HG03378 (cell line): ENCODE measurements at regions not wholly inside any gene's neighbourhood (a gene's known extent, or its start where the extent isn't known, plus 50 kb on each side); places are given as distances from the start of the nearest gene placed in this dataset.
"Not testable (repeated sequence)": the region's sequence is repeated elsewhere in the genome, so short reads cannot be mapped to it uniquely, and the experiment has no call there.

Experiments used
- ATAC-seq: cut with Tn5 transposase; IDR thresholded peaks from one replicate; pipeline ENCODE4 v1.9.1; 2021; ENCODE audit warnings: mild to moderate bottlenecking, moderate library complexity; ENCODE audit not compliant: unreplicated experiment

DNA sequence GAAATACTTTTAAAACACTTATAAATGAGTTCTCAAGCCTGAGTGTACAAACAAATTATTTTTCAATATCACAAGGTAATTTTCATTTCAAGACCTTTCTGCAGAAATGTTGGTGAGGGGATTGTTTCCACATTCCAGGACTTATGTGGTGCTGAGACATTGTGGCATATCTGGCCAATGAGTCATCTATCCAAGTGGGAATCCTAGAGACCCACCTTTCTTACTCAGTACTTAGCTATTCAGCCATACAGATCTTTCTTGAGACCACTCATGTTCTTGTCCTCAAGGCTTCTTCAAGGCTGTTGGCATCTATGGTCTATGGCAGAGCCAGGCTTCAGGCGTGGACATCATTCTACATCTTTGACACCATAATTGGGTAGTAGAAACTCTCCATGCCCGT, 225.4 kb downstream of the DKK1 start:
- ATAC-seq: no peak

GRCh38 chr10:52540479-52540984, 226.5 kb downstream of the DKK1 start:
- no peak for ATAC-seq

- ATAC-seq: no peak
Observed at GRCh38 chr10:52541006-52541473, 227.0 kb downstream of the DKK1 start.

GRCh38 chr10:52542906-52543305, 228.8 kb downstream of the DKK1 start:
- no peak for ATAC-seq

DNA sequence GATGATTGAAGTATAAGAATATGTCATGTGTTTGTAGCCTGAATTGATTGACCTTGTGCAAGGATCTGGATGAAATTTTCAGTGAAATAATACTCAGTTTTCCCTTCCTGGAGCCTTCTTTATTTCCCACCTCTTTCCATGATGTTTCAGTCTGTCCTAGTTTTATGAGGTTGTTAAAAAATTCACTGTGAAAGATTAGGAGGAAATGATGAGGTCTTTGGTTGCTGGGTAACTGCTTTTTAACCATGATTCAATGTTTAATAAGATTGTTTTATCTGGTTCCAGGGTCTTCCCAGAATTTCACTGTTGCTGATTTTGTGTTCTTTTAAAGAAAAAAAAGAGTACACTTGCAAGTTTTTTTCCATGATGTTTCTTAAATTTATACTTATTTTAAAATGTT, 221.5 kb downstream of the MBL2 start:
- ATAC-seq: no peak

DNA sequence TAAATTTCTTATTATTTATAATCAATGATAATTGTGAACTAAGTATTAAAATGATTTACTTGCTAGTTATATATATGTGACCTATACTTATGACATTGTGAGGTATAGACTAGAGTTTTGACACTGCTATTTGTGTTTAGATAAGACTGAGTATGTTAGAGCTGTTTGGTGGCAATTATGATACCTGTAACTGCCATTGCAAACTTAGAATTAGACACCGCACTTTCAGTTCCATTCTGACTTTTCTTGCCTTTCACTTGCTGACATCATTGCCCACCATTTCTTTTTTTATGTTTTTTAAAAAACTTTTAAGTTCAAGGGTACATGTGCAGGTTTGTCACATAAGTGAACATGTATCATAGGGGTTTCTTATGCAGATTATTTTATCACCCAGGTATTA, 214.5 kb downstream of the MBL2 start:
- peak; percentile 77 for ATAC-seq

DNA sequence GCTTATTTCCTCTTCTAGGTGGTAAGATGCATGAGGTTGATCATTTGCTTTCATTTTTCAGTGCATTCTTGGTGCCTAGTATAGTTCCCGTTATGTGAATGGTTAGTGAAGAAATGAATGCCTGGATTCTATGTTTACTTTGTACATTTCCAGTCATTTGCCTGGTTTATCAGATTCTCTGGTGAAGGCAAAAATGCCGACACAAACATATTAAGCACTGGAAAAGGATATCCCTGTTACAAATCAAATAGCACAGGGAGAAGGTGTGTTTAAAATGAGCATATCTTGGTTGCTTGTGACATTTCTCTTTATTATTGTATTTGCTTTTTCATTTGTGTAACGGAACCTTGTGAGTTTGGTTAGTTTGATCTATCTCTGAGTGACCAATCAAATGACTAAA, 211.3 kb downstream of the MBL2 start:
- ATAC-seq: no peak

GRCh38 chr10:52563360-52563759, 209.2 kb downstream of the MBL2 start:
- no peak for ATAC-seq

- no peak for ATAC-seq
Observed at GRCh38 chr10:52566471-52567246, 205.9 kb downstream of the MBL2 start.

- ATAC-seq: no peak
Observed at GRCh38 chr10:52567247-52567580, 205.4 kb downstream of the MBL2 start.

DNA sequence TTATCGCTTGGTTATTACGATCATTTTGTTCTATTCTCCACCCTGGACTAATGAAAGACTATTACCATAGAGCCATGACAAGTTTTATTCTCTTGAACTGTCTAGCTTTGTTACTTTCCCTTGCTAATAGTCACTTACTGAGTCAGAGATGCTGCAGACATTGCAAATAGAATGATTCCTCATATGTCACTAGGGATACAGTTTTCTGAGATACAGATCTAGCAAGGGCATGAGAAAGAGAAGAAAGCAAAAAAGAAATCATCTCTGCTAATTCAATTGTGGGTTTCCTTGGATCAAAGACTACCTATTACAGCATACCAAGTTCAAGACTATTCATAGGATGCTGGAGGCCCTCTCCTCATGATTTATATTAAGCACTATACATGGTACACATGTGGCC, 204.3 kb downstream of the MBL2 start:
- no peak for ATAC-seq

DNA sequence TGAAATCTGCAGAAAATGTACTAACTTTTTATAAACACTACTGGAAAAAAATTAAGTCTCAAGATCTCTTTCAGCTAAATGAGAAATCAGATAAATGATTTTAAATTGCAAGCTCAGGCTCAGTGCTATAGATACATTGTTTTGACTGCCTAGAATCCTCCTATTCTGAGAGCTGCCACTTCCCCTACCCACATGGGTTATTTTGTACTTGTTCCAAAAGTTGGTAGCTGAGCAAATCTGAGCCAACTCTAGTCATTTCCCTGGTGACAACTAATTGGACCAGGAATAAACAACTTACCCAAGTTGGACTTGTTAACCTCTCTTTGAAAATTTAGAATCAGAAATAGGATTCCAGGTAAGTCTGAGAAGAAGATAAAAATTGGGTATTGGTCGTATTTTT, 202.1 kb downstream of the MBL2 start:
- ATAC-seq: no peak

GRCh38 chr10:52571018-52571417, 201.6 kb downstream of the MBL2 start:
- ATAC-seq: no peak

GRCh38 chr10:52571516-52572182, 200.9 kb downstream of the MBL2 start:
- ATAC-seq: no peak

GRCh38 chr10:52573347-52573746, 199.2 kb downstream of the MBL2 start:
- ATAC-seq: no peak

DNA sequence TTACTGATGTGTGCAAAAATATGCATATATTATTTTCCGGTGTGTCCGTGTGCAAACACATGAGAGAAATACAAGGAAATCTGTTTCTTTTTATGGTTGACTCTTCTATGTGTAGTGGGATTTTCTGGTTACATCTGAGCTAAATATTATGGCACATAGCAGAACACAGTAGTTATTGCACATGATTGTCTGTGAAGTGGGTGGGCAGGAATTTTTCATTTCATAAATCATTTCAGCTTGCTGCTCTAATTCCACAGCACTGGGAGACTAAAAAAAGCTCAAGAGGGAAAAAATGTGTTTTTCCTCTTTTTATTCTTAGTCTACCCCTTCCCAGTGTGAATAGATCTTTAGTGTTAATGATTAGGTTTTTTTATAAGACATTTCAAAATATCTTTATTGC, 197.9 kb downstream of the MBL2 start:
- ATAC-seq: no peak

- no peak for ATAC-seq
Observed at GRCh38 chr10:52577047-52577446, 195.5 kb downstream of the MBL2 start.

DNA sequence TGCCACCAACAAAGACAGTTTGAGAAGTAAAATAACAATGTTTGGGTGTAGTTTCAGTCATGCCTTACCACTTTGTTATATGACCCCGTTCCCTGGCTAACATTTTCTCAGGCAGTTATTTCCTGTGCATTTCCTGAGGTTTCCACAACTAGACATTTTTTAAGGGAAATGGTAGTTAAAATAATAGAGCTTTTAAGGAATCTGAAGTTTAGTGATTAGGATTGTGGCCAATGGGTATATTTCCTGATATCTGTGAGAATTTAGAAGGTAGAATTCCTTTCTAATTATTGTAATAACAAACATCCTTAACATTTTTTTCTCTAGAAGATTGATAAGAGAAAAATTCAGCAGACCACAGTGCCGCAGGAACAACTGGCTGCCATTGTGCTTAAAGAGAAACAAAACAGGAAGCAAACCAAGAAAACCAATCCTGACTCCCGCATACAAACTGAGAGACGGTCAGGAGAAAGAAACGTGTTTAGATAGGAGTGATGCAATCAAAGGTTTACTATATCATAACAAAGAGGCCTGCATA, 193.6 kb downstream of the MBL2 start:
- ATAC-seq: no peak

- ATAC-seq: not testable (repeated sequence)
Observed at GRCh38 chr10:52581636-52582035, 190.9 kb downstream of the MBL2 start.

GRCh38 chr10:52583336-52583735, 189.2 kb downstream of the MBL2 start:
- ATAC-seq: no peak

DNA sequence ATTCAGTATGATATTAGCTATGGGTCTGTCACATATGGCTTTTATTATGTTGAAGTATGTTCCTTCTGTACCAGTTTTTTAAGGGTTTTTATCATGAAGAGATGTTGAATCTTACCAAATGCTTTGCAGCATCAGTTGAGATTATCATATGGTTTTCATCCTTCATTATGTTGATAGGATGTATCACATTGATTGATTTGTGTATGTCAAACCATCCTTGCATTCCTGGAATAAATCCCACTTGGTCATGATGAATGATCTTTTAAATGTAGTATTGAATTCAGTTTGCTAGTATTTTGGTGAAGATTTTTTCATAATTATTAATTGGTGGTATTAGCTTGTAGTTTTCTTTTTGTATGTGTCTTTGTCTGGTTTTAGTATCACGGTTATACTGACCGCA, 185.9 kb downstream of the MBL2 start:
- no peak for ATAC-seq

DNA sequence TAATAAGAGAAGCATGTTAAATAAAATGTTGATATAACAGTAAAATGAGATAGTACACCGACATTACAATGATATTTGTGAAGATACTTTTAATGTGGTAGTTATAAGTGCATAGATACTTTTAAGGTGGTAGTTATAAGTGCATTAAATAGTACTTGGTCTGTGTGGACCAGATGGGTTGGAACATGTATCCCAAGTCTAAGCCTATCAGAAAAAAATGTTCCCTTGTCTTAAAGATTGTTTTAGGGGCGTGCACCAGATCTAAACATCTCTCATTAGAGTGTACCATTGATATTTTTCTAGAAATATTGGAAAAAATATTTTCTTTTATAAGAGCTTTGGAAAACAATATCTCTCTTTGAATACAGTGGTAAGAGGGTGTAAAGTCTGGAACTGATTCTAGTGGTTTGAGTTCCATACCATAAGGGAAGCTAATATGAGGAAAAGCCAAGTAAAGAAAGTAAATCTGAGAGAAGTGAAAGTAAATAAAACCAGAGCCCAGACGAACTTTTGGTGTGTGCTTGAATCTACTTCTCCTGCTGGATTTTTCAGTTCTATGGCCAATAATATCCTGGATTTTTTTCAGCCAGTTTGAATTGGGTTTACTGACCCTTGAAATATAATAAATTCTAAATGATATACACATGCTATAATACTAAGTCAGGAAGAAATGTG, 175.3 kb downstream of the MBL2 start:
- no peak for ATAC-seq
